ENCODE measurements at regions not wholly inside any gene's neighbourhood (a gene's known extent, or its start where the extent isn't known, plus 50 kb on each side); places are given as distances from the start of the nearest gene placed in this dataset.

- Histone ChIP-seq H3K4me1 (ENCODE audit: control insufficient read depth in 1 of 2, insufficient read depth in 2 of 2, low read length in 2 of 2) (no peaks in the 10 kb centered on the region), H3K27me3 (ENCODE audit: low read depth, low read length) (no peaks in the 10 kb centered on the region), H3K27ac (ENCODE audit: low read length) (no peak overlapping the region), H3K4me3 (ENCODE audit: low read depth in 1 of 2, low read length in 2 of 2) (no peak overlapping the region), H3K36me3 (ENCODE audit: control insufficient read depth in 1 of 2, insufficient read depth in 2 of 2, low read length in 2 of 2) (no peaks in the 10 kb centered on the region), H3K9me3 (ENCODE audit: control insufficient read depth in 1 of 2, low read length in 2 of 2) (no peaks in the 10 kb centered on the region)
Observed at GRCh38 chr10:113292743-113293142, 260.1 kb upstream of the HABP2 start.

- no peak overlapping the region for H3K4me3 ChIP-seq (ENCODE audit: low read depth in 1 of 2, low read length in 2 of 2)
Observed at GRCh38 chr10:113293167-113293566, 259.7 kb upstream of the HABP2 start.

GRCh38 chr10:113294868-113295267 is 258.0 kb upstream of the HABP2 start:
- Histone ChIP-seq H3K36me3 (ENCODE audit: control insufficient read depth in 1 of 2, insufficient read depth in 2 of 2, low read length in 2 of 2) (no peaks in the 10 kb centered on the region), H3K4me1 (ENCODE audit: control insufficient read depth in 1 of 2, insufficient read depth in 2 of 2, low read length in 2 of 2) (no peaks in the 10 kb centered on the region), H3K27ac (ENCODE audit: low read length) (no peak overlapping the region), H3K27me3 (ENCODE audit: low read depth, low read length) (no peaks in the 10 kb centered on the region), H3K9me3 (ENCODE audit: control insufficient read depth in 1 of 2, low read length in 2 of 2) (no peaks in the 10 kb centered on the region), H3K4me3 (ENCODE audit: low read depth in 1 of 2, low read length in 2 of 2) (no peak overlapping the region)

More at GRCh38 chr10:113293167-113293566, 259.7 kb upstream of the HABP2 start:
- no peaks in the 10 kb centered on the region for H3K4me1 ChIP-seq (ENCODE audit: control insufficient read depth in 1 of 2, insufficient read depth in 2 of 2, low read length in 2 of 2)
- no peaks in the 10 kb centered on the region for H3K27me3 ChIP-seq (ENCODE audit: low read depth, low read length)
- H3K36me3 ChIP-seq (ENCODE audit: control insufficient read depth in 1 of 2, insufficient read depth in 2 of 2, low read length in 2 of 2), result no peaks in the 10 kb centered on the region
- H3K27ac ChIP-seq (ENCODE audit: low read length), result no peak overlapping the region
- H3K9me3 ChIP-seq (ENCODE audit: control insufficient read depth in 1 of 2, low read length in 2 of 2), result no peaks in the 10 kb centered on the region

- H3K27ac ChIP-seq (ENCODE audit: low read length), result no peak overlapping the region
- H3K36me3 ChIP-seq (ENCODE audit: control insufficient read depth in 1 of 2, insufficient read depth in 2 of 2, low read length in 2 of 2), result no peaks in the 10 kb centered on the region
- H3K4me3 ChIP-seq (ENCODE audit: low read depth in 1 of 2, low read length in 2 of 2), result no peak overlapping the region
- no peaks in the 10 kb centered on the region for H3K4me1 ChIP-seq (ENCODE audit: control insufficient read depth in 1 of 2, insufficient read depth in 2 of 2, low read length in 2 of 2)
- H3K27me3 ChIP-seq (ENCODE audit: low read depth, low read length), result no peaks in the 10 kb centered on the region
- no peaks in the 10 kb centered on the region for H3K9me3 ChIP-seq (ENCODE audit: control insufficient read depth in 1 of 2, low read length in 2 of 2)
Observed at GRCh38 chr10:113297226-113297625, 255.6 kb upstream of the HABP2 start.

- Histone ChIP-seq H3K27me3 (ENCODE audit: low read depth, low read length) (no peaks in the 10 kb centered on the region), H3K4me1 (ENCODE audit: control insufficient read depth in 1 of 2, insufficient read depth in 2 of 2, low read length in 2 of 2) (no peaks in the 10 kb centered on the region), H3K4me3 (ENCODE audit: low read depth in 1 of 2, low read length in 2 of 2) (no peak overlapping the region), H3K36me3 (ENCODE audit: control insufficient read depth in 1 of 2, insufficient read depth in 2 of 2, low read length in 2 of 2) (no peaks in the 10 kb centered on the region), H3K9me3 (ENCODE audit: control insufficient read depth in 1 of 2, low read length in 2 of 2) (no peaks in the 10 kb centered on the region), H3K27ac (ENCODE audit: low read length) (no peak overlapping the region)
Observed at GRCh38 chr10:113298616-113299015, 254.2 kb upstream of the HABP2 start.

- no peaks in the 10 kb centered on the region for H3K27me3 ChIP-seq (ENCODE audit: low read depth, low read length)
- no peaks in the 10 kb centered on the region for H3K4me1 ChIP-seq (ENCODE audit: control insufficient read depth in 1 of 2, insufficient read depth in 2 of 2, low read length in 2 of 2)
- no peak overlapping the region for H3K27ac ChIP-seq (ENCODE audit: low read length)
- no peak overlapping the region for H3K4me3 ChIP-seq (ENCODE audit: low read depth in 1 of 2, low read length in 2 of 2)
- no peaks in the 10 kb centered on the region for H3K36me3 ChIP-seq (ENCODE audit: control insufficient read depth in 1 of 2, insufficient read depth in 2 of 2, low read length in 2 of 2)
- H3K9me3 ChIP-seq (ENCODE audit: control insufficient read depth in 1 of 2, low read length in 2 of 2), result no peaks in the 10 kb centered on the region
Observed at GRCh38 chr10:113300201-113300600, 252.7 kb upstream of the HABP2 start.

GRCh38 chr10:113300617-113301016 is 252.2 kb upstream of the HABP2 start:
- H3K9me3 ChIP-seq (ENCODE audit: control insufficient read depth in 1 of 2, low read length in 2 of 2), result no peaks in the 10 kb centered on the region
- H3K27ac ChIP-seq (ENCODE audit: low read length), result no peak overlapping the region
- no peak overlapping the region for H3K4me3 ChIP-seq (ENCODE audit: low read depth in 1 of 2, low read length in 2 of 2)
- H3K36me3 ChIP-seq (ENCODE audit: control insufficient read depth in 1 of 2, insufficient read depth in 2 of 2, low read length in 2 of 2), result no peaks in the 10 kb centered on the region
- H3K4me1 ChIP-seq (ENCODE audit: control insufficient read depth in 1 of 2, insufficient read depth in 2 of 2, low read length in 2 of 2), result no peaks in the 10 kb centered on the region
- no peaks in the 10 kb centered on the region for H3K27me3 ChIP-seq (ENCODE audit: low read depth, low read length)

GRCh38 chr10:113301342-113301984 is 251.4 kb upstream of the HABP2 start:
- Histone ChIP-seq H3K4me1 (ENCODE audit: control insufficient read depth in 1 of 2, insufficient read depth in 2 of 2, low read length in 2 of 2) (no peaks in the 10 kb centered on the region), H3K27ac (ENCODE audit: low read length) (no peak overlapping the region), H3K36me3 (ENCODE audit: control insufficient read depth in 1 of 2, insufficient read depth in 2 of 2, low read length in 2 of 2) (no peaks in the 10 kb centered on the region), H3K9me3 (ENCODE audit: control insufficient read depth in 1 of 2, low read length in 2 of 2) (no peaks in the 10 kb centered on the region), H3K4me3 (ENCODE audit: low read depth in 1 of 2, low read length in 2 of 2) (no peak overlapping the region), H3K27me3 (ENCODE audit: low read depth, low read length) (no peaks in the 10 kb centered on the region)

- no peak overlapping the region for H3K27ac ChIP-seq (ENCODE audit: low read length)
- no peaks in the 10 kb centered on the region for H3K4me1 ChIP-seq (ENCODE audit: control insufficient read depth in 1 of 2, insufficient read depth in 2 of 2, low read length in 2 of 2)
- no peaks in the 10 kb centered on the region for H3K27me3 ChIP-seq (ENCODE audit: low read depth, low read length)
- H3K4me3 ChIP-seq (ENCODE audit: low read depth in 1 of 2, low read length in 2 of 2), result no peak overlapping the region
- no peaks in the 10 kb centered on the region for H3K36me3 ChIP-seq (ENCODE audit: control insufficient read depth in 1 of 2, insufficient read depth in 2 of 2, low read length in 2 of 2)
- H3K9me3 ChIP-seq (ENCODE audit: control insufficient read depth in 1 of 2, low read length in 2 of 2), result no peaks in the 10 kb centered on the region
Observed at GRCh38 chr10:113302062-113302461, 250.8 kb upstream of the HABP2 start.

- Histone ChIP-seq H3K9me3 (ENCODE audit: control insufficient read depth in 1 of 2, low read length in 2 of 2) (no peaks in the 10 kb centered on the region), H3K4me1 (ENCODE audit: control insufficient read depth in 1 of 2, insufficient read depth in 2 of 2, low read length in 2 of 2) (no peaks in the 10 kb centered on the region), H3K36me3 (ENCODE audit: control insufficient read depth in 1 of 2, insufficient read depth in 2 of 2, low read length in 2 of 2) (no peaks in the 10 kb centered on the region), H3K27ac (ENCODE audit: low read length) (no peak overlapping the region), H3K4me3 (ENCODE audit: low read depth in 1 of 2, low read length in 2 of 2) (no peak overlapping the region), H3K27me3 (ENCODE audit: low read depth, low read length) (no peaks in the 10 kb centered on the region)
Observed at GRCh38 chr10:113303544-113304146, 249.2 kb upstream of the HABP2 start.

- Histone ChIP-seq H3K4me3 (ENCODE audit: low read depth in 1 of 2, low read length in 2 of 2) (no peak overlapping the region), H3K9me3 (ENCODE audit: control insufficient read depth in 1 of 2, low read length in 2 of 2) (no peaks in the 10 kb centered on the region), H3K27me3 (ENCODE audit: low read depth, low read length) (no peaks in the 10 kb centered on the region), H3K27ac (ENCODE audit: low read length) (no peak overlapping the region), H3K4me1 (ENCODE audit: control insufficient read depth in 1 of 2, insufficient read depth in 2 of 2, low read length in 2 of 2) (no peaks in the 10 kb centered on the region), H3K36me3 (ENCODE audit: control insufficient read depth in 1 of 2, insufficient read depth in 2 of 2, low read length in 2 of 2) (no peaks in the 10 kb centered on the region)
Observed at GRCh38 chr10:113304726-113305125, 248.1 kb upstream of the HABP2 start.

- H3K4me1 ChIP-seq (ENCODE audit: control insufficient read depth in 1 of 2, insufficient read depth in 2 of 2, low read length in 2 of 2), result no peaks in the 10 kb centered on the region
- H3K4me3 ChIP-seq (ENCODE audit: low read depth in 1 of 2, low read length in 2 of 2), result no peak overlapping the region
- H3K36me3 ChIP-seq (ENCODE audit: control insufficient read depth in 1 of 2, insufficient read depth in 2 of 2, low read length in 2 of 2), result no peaks in the 10 kb centered on the region
- no peak overlapping the region for H3K27ac ChIP-seq (ENCODE audit: low read length)
- no peaks in the 10 kb centered on the region for H3K9me3 ChIP-seq (ENCODE audit: control insufficient read depth in 1 of 2, low read length in 2 of 2)
- H3K27me3 ChIP-seq (ENCODE audit: low read depth, low read length), result no peaks in the 10 kb centered on the region
Observed at GRCh38 chr10:113305871-113306270, 247.0 kb upstream of the HABP2 start.
